ENCODE measurements at regions not wholly inside any gene's neighbourhood (a gene's known extent, or its start where the extent isn't known, plus 50 kb on each side); places are given as distances from the start of the nearest gene placed in this dataset.

DNA sequence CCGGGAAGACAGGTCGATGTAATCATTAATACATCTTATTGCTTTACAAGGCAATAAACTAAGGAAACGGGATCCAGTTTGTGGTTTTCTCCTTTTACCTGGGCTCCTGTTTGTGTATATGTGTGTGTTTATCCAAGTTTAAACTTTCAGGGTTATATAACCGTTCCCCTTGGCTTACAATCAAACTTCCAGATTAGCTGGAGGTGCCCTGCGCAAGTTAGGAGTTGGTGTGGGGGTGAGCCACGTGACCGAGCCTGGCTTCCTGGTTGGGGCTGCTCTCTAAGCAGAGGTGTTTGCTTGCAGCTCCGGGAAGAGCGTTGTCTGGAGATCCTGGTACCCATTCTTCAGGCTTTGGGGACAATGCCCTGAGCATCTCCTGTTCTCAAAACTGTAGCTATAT, 129.2 kb downstream of the FHDC1 start:
- H3K79me2 ChIP-seq (ENCODE audit: insufficient read depth, low read length): no peaks in the 10 kb centered on the region
- H3K79me1 ChIP-seq (ENCODE audit: insufficient read depth, low read depth, low read length, poor library complexity, severe bottlenecking): no peaks in the 10 kb centered on the region
- no peak overlapping the region for H2BK5ac ChIP-seq (ENCODE audit: insufficient read length, low read length)
- H4K91ac ChIP-seq (ENCODE audit: insufficient read length, low read depth, low read length): no peak overlapping the region
- H3K14ac ChIP-seq (ENCODE audit: insufficient read depth, low read length): no peak overlapping the region
- H3K4me1 Mint-ChIP-seq: peaks cover 15 to 22% of the 10 kb centered on the region in 2 experiments
- no peak for TF ChIP-seq CTCF (conservative IDR thresholded peaks at IDR 0.05)
- H3K4me3 Mint-ChIP-seq: no peak overlapping the region
- H3K4ac ChIP-seq (ENCODE audit: low read depth, low read length): no peak overlapping the region
- no peak overlapping the region for H2BK120ac ChIP-seq (ENCODE audit: low read depth, low read length, poor library complexity, severe bottlenecking)
- H3K23me2 ChIP-seq (ENCODE audit: insufficient read length, low read depth, low read length, poor library complexity, severe bottlenecking): no peaks in the 10 kb centered on the region
- H4K8ac ChIP-seq (replicated peaks; ENCODE audit: insufficient read length, low read depth, low read length): no peak overlapping the region
- no peak overlapping the region for H3K4me2 ChIP-seq (ENCODE audit: insufficient read depth, insufficient read length, low read length)
- no peak overlapping the region for H3K23ac ChIP-seq (ENCODE audit: insufficient read length, low read depth, low read length)
- H3K18ac ChIP-seq (ENCODE audit: insufficient read length, low read depth, low read length): no peak overlapping the region
- H3K27me3 Mint-ChIP-seq (ENCODE audit: low read depth): no peaks in the 10 kb centered on the region
- no peak overlapping the region for H2AFZ ChIP-seq (ENCODE audit: low read length)
- H3K9ac ChIP-seq (ENCODE audit: extremely low read depth, insufficient read length, low read length): no peak overlapping the region
- WGBS (ENCODE audit: extremely low coverage, insufficient read length, low lambda C conversion rate): no CpG with 5 or more reads among the region's 9 CpGs
- H3K27me3 ChIP-seq (ENCODE audit: insufficient read depth, low read length): no peaks in the 10 kb centered on the region
- H3K4me1 ChIP-seq (ENCODE audit: insufficient read depth, low read length): peaks cover 9% of the 10 kb centered on the region; the same call in 1 of the 2 replicates
- H3K9me3 Mint-ChIP-seq: no peaks in the 10 kb centered on the region
- no peak overlapping the region for H3K27ac ChIP-seq (ENCODE audit: insufficient read length, low read depth, low read length)
- no peak overlapping the region for H4K5ac ChIP-seq (ENCODE audit: insufficient read length, low read depth, low read length)
- H3T11ph ChIP-seq (ENCODE audit: low read length): no peak overlapping the region
- no peak overlapping the region for H3K27ac Mint-ChIP-seq
- no peaks in the 10 kb centered on the region for H4K20me1 ChIP-seq (ENCODE audit: control insufficient read depth, insufficient read depth, insufficient read length)
- DNase-seq: no peak
- H3K9me3 ChIP-seq (ENCODE audit: control insufficient read depth, low read depth, low read length): no peaks in the 10 kb centered on the region
- no peaks in the 10 kb centered on the region for H3K36me3 Mint-ChIP-seq (ENCODE audit: insufficient read depth in 1 of 3, low read depth in 3 of 3)
- H2AK5ac ChIP-seq (ENCODE audit: insufficient read length, low read length): no peak overlapping the region
- H3K56ac ChIP-seq (ENCODE audit: insufficient read length, low read depth, low read length): no peak overlapping the region
- H2BK15ac ChIP-seq (ENCODE audit: low read depth, low read length): no peak overlapping the region
- H2BK20ac ChIP-seq (ENCODE audit: low read depth, low read length, poor library complexity, severe bottlenecking): no peak overlapping the region
- no peak overlapping the region for H2BK12ac ChIP-seq (ENCODE audit: insufficient read length, low read depth, low read length)

Data from H9 (cell line).